OCI-M1 (cell line): ENCODE measurements at regions not wholly inside any gene's neighbourhood (a gene's known extent, or its start where the extent isn't known, plus 50 kb on each side); places are given as distances from the start of the nearest gene placed in this dataset.

ENCODE experiments used
- DNase-seq: peaks from one replicate; lab custom pipeline; 2025; lab: John Stamatoyannopoulos, UW

DNA sequence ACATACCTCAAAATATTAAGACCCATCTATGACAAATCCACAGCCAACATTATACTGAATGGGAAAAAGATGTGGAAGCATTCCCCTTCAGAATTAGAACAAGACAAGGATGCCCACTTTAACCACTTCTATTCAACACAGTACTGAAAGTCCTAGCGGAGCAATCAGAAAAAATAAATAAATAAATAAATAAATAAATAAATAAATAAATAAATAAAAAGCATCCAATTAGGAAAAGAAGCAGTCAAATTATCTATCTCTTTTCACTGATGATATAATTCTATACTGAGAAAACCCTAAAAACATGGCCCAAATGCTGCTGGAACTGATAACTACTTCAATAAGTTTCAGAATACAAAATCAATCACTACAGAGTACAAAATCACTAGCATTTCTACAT, 67.5 kb downstream of the PRR32 start:
- DNase-seq = no peak

GRCh38 chrX:126900937-126901336, 81.4 kb downstream of the PRR32 start:
- no peak for DNase-seq

GRCh38 chrX:126929071-126929470, 109.5 kb downstream of the PRR32 start:
- no peak for DNase-seq

GRCh38 chrX:126967225-126967624, 147.7 kb downstream of the PRR32 start:
- no peak for DNase-seq

- DNase-seq = no peak
Measured at GRCh38 chrX:126982158-126982557, 162.6 kb downstream of the PRR32 start.

- DNase-seq = no peak
Measured at GRCh38 chrX:126985027-126985426, 165.5 kb downstream of the PRR32 start.

- no peak for DNase-seq
Measured at GRCh38 chrX:126985981-126986380, 166.5 kb downstream of the PRR32 start.

GRCh38 chrX:126994032-126994600, 174.6 kb downstream of the PRR32 start:
- no peak for DNase-seq

DNA sequence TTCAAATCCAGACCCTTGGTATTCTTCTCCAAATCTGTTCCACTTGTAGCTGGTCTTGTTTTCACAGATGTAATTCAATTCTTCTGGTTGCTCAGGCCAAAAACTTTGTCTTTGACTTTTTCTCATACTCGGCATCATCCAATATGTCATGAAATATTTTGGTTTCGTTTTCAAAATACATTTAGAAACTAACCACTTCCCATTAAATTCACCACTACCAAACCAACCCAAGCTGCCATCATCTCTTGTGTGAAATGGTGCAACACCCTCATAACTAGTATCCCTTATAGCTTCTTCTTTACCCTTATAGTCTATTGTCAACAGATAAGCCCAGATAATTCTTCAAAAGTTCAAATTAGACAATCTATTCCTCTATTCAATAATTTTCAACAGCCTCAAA, 192.1 kb downstream of the PRR32 start:
- peak; percentile 36 for DNase-seq

GRCh38 chrX:127025013-127025412, 205.5 kb downstream of the PRR32 start:
- DNase-seq = no peak

- DNase-seq = no peak
Measured at GRCh38 chrX:127030016-127030748, 210.7 kb downstream of the PRR32 start.

GRCh38 chrX:127037159-127037558, 217.6 kb downstream of the PRR32 start:
- DNase-seq = no peak

DNA sequence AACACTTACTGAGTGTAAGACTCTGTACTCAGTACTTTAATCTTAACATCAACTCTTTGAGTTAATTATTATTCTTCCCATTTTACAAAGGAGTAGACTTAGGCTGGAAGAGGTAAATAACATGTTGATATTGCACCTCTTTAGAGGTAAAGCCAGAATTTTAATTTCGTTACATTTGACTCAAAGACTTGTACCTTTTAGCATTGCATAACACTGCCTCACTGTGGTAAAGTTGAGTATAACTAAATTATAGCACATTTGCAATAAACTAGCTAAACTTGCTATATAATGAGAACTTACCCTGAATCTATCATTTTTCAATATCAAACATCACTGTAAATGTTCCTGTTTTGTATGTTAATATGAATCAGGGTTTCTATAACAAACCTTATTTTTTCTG, 218.5 kb downstream of the PRR32 start:
- DNase-seq = peak; percentile 35

DNA sequence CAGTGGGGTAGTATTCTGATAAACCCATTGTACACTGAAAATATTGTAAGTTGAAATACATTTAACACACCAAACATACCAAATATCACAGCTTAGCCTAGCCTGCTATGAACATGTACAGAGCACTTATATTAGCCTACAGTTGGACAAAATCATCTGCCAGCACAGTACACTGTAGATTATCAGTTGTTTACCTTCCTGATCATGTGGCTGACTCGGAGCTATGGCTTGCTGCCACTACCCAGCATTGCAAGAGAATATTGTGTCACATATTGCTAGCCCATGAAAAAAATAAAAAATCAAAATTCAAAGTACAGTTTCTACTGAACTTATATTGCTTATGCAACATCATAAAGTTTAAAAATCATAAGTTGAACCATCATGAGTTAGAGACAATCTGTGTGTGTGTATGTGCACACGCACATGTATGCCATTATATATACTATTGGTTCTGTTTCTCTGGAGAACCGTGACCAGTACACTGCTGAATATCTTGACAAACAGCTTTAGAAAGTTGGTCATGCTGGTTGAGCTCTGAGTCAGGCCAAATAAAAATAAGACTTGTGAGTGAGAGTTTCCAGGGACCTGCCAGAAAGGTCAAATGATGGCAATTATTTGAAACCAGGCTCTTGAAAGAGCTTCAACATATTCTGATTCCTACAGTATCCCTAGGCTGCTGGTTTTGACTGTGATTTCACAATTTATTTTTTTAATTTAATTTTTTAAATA, 238.5 kb downstream of the PRR32 start:
- DNase-seq = no peak

GRCh38 chrX:127085939-127086338, 266.4 kb downstream of the PRR32 start:
- no peak for DNase-seq

- DNase-seq = no peak
Measured at GRCh38 chrX:127112726-127113125, 293.2 kb downstream of the PRR32 start.

DNA sequence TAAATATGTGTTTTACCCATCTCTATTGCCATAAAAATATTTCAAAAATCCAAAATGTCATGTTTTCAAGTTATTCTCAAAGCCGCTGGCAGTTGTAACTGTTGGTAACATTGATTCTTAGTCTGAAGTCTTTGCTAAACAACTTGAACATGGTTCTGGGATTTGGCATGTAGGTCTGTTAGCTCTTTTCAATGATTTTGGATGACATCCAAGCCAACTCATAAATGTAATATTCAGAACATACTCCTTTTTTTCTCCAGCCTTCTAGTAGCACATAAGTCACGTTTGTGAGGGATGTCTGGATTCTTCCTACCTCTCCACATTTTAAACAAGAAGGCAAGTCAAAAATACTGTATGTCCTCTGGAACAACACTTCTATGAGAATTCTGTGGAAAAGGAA, 305.3 kb downstream of the PRR32 start:
- DNase-seq = no peak

DNA sequence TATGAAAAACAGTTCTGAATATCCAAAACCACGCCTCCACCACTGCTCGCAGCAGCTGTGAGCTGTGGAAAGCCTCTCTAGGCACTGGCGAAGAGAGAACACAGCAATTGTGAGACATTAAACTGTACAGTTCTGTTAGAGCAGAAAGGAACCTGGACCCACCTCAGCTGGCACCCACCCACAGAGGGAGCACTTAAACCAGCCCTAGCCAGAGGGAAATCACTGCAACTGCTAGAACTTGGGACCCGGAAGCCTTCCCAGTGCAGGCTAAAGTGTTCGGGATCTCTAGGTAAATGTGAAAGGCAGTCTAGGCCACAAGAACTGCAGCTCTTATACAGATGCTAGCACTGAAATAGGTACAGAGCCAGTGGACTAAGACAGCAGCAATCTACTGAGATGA, 308.8 kb downstream of the PRR32 start:
- DNase-seq = no peak

- no peak for DNase-seq
Measured at GRCh38 chrX:127129510-127129909, 310.0 kb downstream of the PRR32 start.

GRCh38 chrX:127138218-127138617, 318.7 kb downstream of the PRR32 start:
- DNase-seq = no peak

- no peak for DNase-seq
Measured at GRCh38 chrX:127177966-127178365, 358.4 kb downstream of the PRR32 start.

DNA sequence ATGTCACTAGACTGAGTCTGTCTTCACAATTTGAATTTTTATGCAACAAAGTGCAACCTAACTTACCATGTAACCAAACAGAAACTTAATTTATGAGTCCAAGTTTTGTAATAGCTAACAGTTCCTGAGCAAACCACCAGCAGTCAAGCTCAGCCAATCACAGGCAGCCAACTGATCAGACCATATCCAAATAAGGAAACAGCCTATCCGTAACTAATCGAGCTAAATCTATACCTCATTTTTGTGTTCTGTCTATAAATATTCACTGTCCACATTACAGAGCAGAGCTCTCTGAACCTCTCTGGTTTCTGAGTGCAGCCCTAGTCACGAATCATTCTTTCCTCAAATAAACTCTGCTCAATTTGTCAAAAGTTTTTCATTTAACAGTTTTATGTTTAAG, 367.6 kb downstream of the PRR32 start:
- no peak for DNase-seq

- DNase-seq = no peak
Measured at GRCh38 chrX:127190381-127190780, 370.9 kb downstream of the PRR32 start.
